WTC11 (cell line): ENCODE measurements at regions not wholly inside any gene's neighbourhood (a gene's known extent, or its start where the extent isn't known, plus 50 kb on each side); places are given as distances from the start of the nearest gene placed in this dataset.

ENCODE experiments used
- ATAC-seq: fragments of 200-7000 bp; cut with Tn5 transposase; 2 replicates; pipeline ENCODE4 v1.10.0; 2021; ENCODE audit warnings: mild to moderate bottlenecking, moderate library complexity
- CTCF ChIA-PET: fragments of 300-600 bp; sonication (Branson Sonifier 250); formaldehyde crosslinking; loops from one replicate; lab custom pipeline; 2021; ENCODE audit warnings: antibody characterized with exemption; lab: Charles Lee
- POLR2A ChIA-PET: fragments of 350-600 bp; sonication (Branson Sonifier 250); formaldehyde crosslinking; loops from one replicate; lab custom pipeline; 2021; ENCODE audit warnings: antibody characterized with exemption; lab: Charles Lee
- DNase-seq: peaks from one replicate; pipeline ENCODE4 v3.0.0; 2021; ENCODE audit warnings: low spot score
- H3K27ac Mint-ChIP-seq: 2 replicates; pipeline ENCODE4 v1.8.0; 2021; ENCODE audit warnings: mixed read lengths
- H3K27me3 Mint-ChIP-seq: 2 replicates; pipeline ENCODE4 v1.8.0; 2021; ENCODE audit warnings: low read depth, mild to moderate bottlenecking, moderate library complexity, mixed read lengths
- H3K36me3 Mint-ChIP-seq: 2 replicates; pipeline ENCODE4 v1.8.0; 2021; ENCODE audit warnings: mixed read lengths
- H3K4me1 Mint-ChIP-seq: 2 replicates; pipeline ENCODE4 v1.8.0; 2022; ENCODE audit warnings: mixed read lengths
- H3K4me3 Mint-ChIP-seq: 2 replicates; pipeline ENCODE4 v1.8.0; 2021; ENCODE audit warnings: mild to moderate bottlenecking, moderate library complexity, mixed read lengths
- H3K9me3 Mint-ChIP-seq: 2 replicates; pipeline ENCODE4 v1.8.0; 2021; ENCODE audit warnings: mixed read lengths
- ARID4B ChIP-seq: sonication (generic); formaldehyde crosslinking; IDR thresholded peaks from 2 replicates; pipeline ENCODE4 v1.8.0; 2023; ENCODE audit warnings: missing genetic modification reagents, mild to moderate bottlenecking, borderline replicate concordance
- GTF2I ChIP-seq: fragments of 250-450 bp; sonication (Bioruptor Pico); conservative IDR thresholded peaks from 2 replicates; pipeline ENCODE4 v1.4.0; 2021; ENCODE audit warnings: mild to moderate bottlenecking
- IRF1 ChIP-seq: sonication (generic); formaldehyde crosslinking; IDR thresholded peaks from 2 replicates; pipeline ENCODE4 v1.8.0; 2023; ENCODE audit warnings: missing genetic modification reagents
- JUN ChIP-seq: sonication (generic); formaldehyde crosslinking; IDR thresholded peaks from 2 replicates; pipeline ENCODE4 v1.8.0; 2023; ENCODE audit warnings: mild to moderate bottlenecking, missing genetic modification reagents
- MYBL2 ChIP-seq: sonication (generic); formaldehyde crosslinking; IDR thresholded peaks from 2 replicates; pipeline ENCODE4 v1.8.1; 2023; ENCODE audit warnings: mild to moderate bottlenecking, moderate library complexity, missing genetic modification reagents
- NFATC4 ChIP-seq: fragments of 250-450 bp; sonication (Bioruptor Pico); IDR thresholded peaks from 2 replicates; pipeline ENCODE4 v1.9.0; 2021; ENCODE audit warnings: mild to moderate bottlenecking
- NR3C1 ChIP-seq: sonication (generic); formaldehyde crosslinking; conservative IDR thresholded peaks from 2 replicates; pipeline ENCODE4 v1.8.1; 2023; ENCODE audit warnings: low read depth, mild to moderate bottlenecking, missing genetic modification reagents
- PRDM15 ChIP-seq: sonication (generic); formaldehyde crosslinking; IDR thresholded peaks from 2 replicates; pipeline ENCODE4 v1.8.0; 2022; ENCODE audit warnings: missing genetic modification reagents
- RELA ChIP-seq: sonication (generic); formaldehyde crosslinking; IDR thresholded peaks from 2 replicates; pipeline ENCODE4 v1.8.1; 2022; ENCODE audit warnings: missing genetic modification reagents, mild to moderate bottlenecking, borderline replicate concordance
- RORB ChIP-seq: fragments of 250-450 bp; sonication (Bioruptor Pico); IDR thresholded peaks from 2 replicates; pipeline ENCODE4 v1.9.0; 2021; ENCODE audit warnings: mild to moderate bottlenecking
- TEAD1 ChIP-seq: sonication (generic); formaldehyde crosslinking; IDR thresholded peaks from 2 replicates; pipeline ENCODE4 v1.8.0; 2022; ENCODE audit warnings: mild to moderate bottlenecking, missing genetic modification reagents
- ZBTB43 ChIP-seq: sonication (generic); formaldehyde crosslinking; IDR thresholded peaks from 2 replicates; pipeline ENCODE4 v1.8.1; 2023; ENCODE audit warnings: mild to moderate bottlenecking, missing genetic modification reagents
- ZNF121 ChIP-seq: sonication (generic); formaldehyde crosslinking; IDR thresholded peaks from 2 replicates; pipeline ENCODE4 v1.8.0; 2023; ENCODE audit warnings: missing genetic modification reagents
- ZNF219 ChIP-seq: sonication (generic); formaldehyde crosslinking; IDR thresholded peaks from 2 replicates; pipeline ENCODE4 v1.8.0; 2023; ENCODE audit warnings: missing genetic modification reagents, mild to moderate bottlenecking, borderline replicate concordance
- TF ChIP-seq, protein P1 (sequence below): sonication (generic); formaldehyde crosslinking; IDR thresholded peaks from 2 replicates; pipeline ENCODE4 v1.8.1; 2022; ENCODE audit warnings: mild to moderate bottlenecking, missing genetic modification reagents, moderate library complexity, borderline replicate concordance
- TF ChIP-seq, protein P2 (sequence below): sonication (generic); formaldehyde crosslinking; IDR thresholded peaks from 2 replicates; pipeline ENCODE4 v1.8.0; 2022; ENCODE audit warnings: mild to moderate bottlenecking, missing genetic modification reagents
- TF ChIP-seq, protein P3 (sequence below): sonication (generic); formaldehyde crosslinking; conservative IDR thresholded peaks from 2 replicates; pipeline ENCODE4 v1.8.1; 2023; ENCODE audit warnings: mild to moderate bottlenecking, low read depth, missing genetic modification reagents, moderate library complexity
- TF ChIP-seq, protein P4 (sequence below): sonication (generic); formaldehyde crosslinking; IDR thresholded peaks from 2 replicates; pipeline ENCODE4 v1.8.1; 2023; ENCODE audit warnings: mild to moderate bottlenecking, missing genetic modification reagents, moderate library complexity

DNA sequence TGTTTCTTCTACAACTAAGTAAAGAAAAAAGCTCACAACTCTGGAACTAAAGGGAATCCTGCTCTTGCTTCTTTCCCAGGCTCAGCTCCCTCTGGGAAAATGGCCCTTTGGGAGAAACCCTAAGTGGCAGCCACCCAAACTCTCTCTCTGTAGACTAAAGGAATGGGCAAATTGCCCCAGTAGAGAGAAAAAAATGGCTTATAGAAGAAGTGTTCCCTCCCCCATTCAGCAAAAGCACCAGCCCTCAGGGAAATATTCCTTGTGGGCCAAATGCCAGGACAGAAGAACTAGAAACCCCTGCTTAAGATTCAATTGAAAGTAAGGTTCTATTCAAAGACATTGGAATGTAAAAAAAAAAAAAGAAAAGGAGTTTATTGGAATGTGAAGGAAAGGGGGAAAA, 603.7 kb upstream of the ALCAM start (continued):
- no peak for TF ChIP-seq ZBTB43
- TF ChIP-seq, protein P1, sequence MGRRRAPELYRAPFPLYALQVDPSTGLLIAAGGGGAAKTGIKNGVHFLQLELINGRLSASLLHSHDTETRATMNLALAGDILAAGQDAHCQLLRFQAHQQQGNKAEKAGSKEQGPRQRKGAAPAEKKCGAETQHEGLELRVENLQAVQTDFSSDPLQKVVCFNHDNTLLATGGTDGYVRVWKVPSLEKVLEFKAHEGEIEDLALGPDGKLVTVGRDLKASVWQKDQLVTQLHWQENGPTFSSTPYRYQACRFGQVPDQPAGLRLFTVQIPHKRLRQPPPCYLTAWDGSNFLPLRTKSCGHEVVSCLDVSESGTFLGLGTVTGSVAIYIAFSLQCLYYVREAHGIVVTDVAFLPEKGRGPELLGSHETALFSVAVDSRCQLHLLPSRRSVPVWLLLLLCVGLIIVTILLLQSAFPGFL: no peak
- TF ChIP-seq, protein P2, sequence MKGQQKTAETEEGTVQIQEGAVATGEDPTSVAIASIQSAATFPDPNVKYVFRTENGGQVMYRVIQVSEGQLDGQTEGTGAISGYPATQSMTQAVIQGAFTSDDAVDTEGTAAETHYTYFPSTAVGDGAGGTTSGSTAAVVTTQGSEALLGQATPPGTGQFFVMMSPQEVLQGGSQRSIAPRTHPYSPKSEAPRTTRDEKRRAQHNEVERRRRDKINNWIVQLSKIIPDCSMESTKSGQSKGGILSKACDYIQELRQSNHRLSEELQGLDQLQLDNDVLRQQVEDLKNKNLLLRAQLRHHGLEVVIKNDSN: no peak

- ChIA-PET POLR2A (no interaction called here), CTCF (no interaction called here)
- no peaks in the 10 kb centered on the region for H3K9me3 Mint-ChIP-seq
- no peak overlapping the region for H3K4me3 Mint-ChIP-seq
- no peaks in the 10 kb centered on the region for H3K36me3 Mint-ChIP-seq
- DNase-seq (no peak), ATAC-seq (no peak)
- H3K27me3 Mint-ChIP-seq: no peaks in the 10 kb centered on the region
- H3K4me1 Mint-ChIP-seq: peaks cover 7% of the 10 kb centered on the region
- TF ChIP-seq, protein P3, sequence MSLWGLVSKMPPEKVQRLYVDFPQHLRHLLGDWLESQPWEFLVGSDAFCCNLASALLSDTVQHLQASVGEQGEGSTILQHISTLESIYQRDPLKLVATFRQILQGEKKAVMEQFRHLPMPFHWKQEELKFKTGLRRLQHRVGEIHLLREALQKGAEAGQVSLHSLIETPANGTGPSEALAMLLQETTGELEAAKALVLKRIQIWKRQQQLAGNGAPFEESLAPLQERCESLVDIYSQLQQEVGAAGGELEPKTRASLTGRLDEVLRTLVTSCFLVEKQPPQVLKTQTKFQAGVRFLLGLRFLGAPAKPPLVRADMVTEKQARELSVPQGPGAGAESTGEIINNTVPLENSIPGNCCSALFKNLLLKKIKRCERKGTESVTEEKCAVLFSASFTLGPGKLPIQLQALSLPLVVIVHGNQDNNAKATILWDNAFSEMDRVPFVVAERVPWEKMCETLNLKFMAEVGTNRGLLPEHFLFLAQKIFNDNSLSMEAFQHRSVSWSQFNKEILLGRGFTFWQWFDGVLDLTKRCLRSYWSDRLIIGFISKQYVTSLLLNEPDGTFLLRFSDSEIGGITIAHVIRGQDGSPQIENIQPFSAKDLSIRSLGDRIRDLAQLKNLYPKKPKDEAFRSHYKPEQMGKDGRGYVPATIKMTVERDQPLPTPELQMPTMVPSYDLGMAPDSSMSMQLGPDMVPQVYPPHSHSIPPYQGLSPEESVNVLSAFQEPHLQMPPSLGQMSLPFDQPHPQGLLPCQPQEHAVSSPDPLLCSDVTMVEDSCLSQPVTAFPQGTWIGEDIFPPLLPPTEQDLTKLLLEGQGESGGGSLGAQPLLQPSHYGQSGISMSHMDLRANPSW (CRISPR knock-in tag): no peak
- no peak for TF ChIP-seq ZNF219 (CRISPR knock-in tag)
- TF ChIP-seq TEAD1 (CRISPR knock-in tag): no peak
- TF ChIP-seq MYBL2 (CRISPR knock-in tag): no peak
- H3K27ac Mint-ChIP-seq: no peak overlapping the region
Measured at GRCh38 chr3:104764496-104764895, 602.2 kb upstream of the ALCAM start.

DNA sequence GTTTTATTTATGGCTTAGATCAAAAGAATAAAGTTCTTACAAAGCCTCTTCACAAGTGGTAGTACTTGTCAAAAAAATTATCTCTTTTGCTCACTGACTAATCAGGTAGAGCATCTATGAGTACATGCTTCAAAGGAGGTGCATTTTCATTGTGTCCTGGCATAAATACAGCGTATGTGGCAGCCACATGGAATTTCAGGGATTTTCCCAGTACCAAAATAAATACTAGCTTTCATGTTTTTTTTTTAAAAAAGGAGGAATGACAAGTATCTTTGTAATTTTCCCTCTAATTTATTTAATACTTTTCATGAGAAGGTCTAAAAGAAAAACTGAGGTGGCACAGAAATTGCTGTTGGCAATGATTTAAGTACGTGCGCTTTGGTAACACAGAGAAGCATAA, 597.8 kb upstream of the ALCAM start:
- Mint-ChIP-seq H3K4me1 (peaks cover 4% of the 10 kb centered on the region), H3K4me3 (no peak overlapping the region), H3K27me3 (no peaks in the 10 kb centered on the region), H3K27ac (no peak overlapping the region), H3K36me3 (no peaks in the 10 kb centered on the region), H3K9me3 (no peaks in the 10 kb centered on the region)
- DNase-seq (no peak), ATAC-seq (no peak)
- POLR2A ChIA-PET: no interaction called here
- CTCF ChIA-PET: no interaction called here
- TF ChIP-seq RELA (CRISPR knock-in tag): no peak
- no peak for TF ChIP-seq ZNF121 (CRISPR knock-in tag)
- no peak for TF ChIP-seq NR3C1
- no peak for TF ChIP-seq NFATC4 (CRISPR knock-in tag)
- no peak for TF ChIP-seq JUN
- TF ChIP-seq IRF1 (CRISPR knock-in tag): no peak
- no peak for TF ChIP-seq RORB
- no peak for TF ChIP-seq PRDM15 (CRISPR knock-in tag)
- TF ChIP-seq ARID4B (CRISPR knock-in tag): no peak
- TF ChIP-seq, protein P4, sequence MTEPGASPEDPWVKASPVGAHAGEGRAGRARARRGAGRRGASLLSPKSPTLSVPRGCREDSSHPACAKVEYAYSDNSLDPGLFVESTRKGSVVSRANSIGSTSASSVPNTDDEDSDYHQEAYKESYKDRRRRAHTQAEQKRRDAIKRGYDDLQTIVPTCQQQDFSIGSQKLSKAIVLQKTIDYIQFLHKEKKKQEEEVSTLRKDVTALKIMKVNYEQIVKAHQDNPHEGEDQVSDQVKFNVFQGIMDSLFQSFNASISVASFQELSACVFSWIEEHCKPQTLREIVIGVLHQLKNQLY (CRISPR knock-in tag): no peak
- no peak for TF ChIP-seq GTF2I
